DMS53 treated with DMSO at 0.1 percent for 48 hours (cell line): ENCODE measurements at regions not wholly inside any gene's neighbourhood (a gene's known extent, or its start where the extent isn't known, plus 50 kb on each side); places are given as distances from the start of the nearest gene placed in this dataset.

Source experiments
- DNase-seq: peaks from one replicate; lab custom pipeline; 2025; ENCODE audit not compliant: unreplicated experiment; lab: John Stamatoyannopoulos, UW

- DNase-seq: no peak
Observed at GRCh38 chr15:85941186-85941855, 138.3 kb upstream of the AGBL1 start.

- no peak for DNase-seq
Observed at GRCh38 chr15:85942632-85943031, 137.0 kb upstream of the AGBL1 start.

DNA sequence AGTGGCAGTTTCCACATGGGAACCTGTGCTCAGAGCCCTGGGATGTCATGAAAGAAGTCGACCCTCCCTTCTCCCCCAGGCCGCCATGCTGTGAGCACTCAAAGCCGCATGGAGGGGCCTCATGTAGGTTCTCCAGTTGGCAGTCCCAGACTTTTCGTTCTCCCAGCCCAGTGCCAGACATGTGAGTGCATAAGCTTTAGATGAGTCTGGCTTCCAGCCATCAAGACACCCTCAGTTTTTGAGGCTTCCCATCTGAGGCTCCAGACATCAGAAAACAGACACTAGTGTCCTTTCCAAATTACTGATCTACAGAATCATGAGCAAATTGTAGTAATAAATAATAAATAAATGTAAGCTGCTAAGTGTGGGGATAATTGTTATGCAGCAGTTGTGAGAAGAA, 136.5 kb upstream of the AGBL1 start:
- no peak for DNase-seq

DNA sequence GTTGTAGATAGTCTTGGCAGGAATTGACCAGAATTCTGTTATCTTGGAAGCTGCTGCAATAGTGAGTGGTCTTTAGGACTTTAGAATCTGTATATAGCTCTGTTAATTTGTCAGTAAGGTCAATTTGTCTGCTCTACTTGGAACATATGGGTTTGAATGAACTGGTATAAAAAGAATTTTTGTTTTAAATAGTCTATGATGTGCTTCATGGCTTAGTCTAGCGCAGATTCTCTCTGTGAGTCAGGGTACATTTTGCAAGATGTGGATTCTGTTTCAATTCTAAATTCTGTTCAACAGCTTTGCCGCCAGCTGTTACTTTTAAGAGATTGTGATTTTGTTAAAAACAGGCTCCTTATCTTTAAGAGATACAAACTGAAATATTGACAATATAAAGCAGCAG, 135.9 kb upstream of the AGBL1 start:
- DNase-seq: no peak

GRCh38 chr15:85947021-85947420, 132.7 kb upstream of the AGBL1 start:
- DNase-seq: no peak

DNA sequence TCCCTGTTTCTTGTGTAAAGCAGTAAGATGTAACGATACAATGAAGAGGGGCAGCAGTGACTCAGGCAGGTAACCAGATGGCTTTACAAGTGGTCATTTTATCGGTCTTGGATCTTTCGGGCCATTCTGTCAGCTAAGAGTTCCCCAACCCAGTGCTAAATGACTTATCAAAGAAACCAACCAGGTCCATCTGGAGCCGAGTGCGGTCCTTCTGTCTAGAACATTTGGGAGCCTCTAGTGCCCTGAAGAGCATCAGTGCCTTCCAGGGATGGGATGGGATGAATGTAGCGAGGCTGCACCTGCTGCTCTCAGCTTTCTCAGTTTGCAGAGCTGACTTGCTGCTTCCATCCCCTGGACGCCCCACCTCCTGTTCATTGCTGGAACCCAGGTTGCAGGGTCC, 131.7 kb upstream of the AGBL1 start:
- DNase-seq: no peak

DNA sequence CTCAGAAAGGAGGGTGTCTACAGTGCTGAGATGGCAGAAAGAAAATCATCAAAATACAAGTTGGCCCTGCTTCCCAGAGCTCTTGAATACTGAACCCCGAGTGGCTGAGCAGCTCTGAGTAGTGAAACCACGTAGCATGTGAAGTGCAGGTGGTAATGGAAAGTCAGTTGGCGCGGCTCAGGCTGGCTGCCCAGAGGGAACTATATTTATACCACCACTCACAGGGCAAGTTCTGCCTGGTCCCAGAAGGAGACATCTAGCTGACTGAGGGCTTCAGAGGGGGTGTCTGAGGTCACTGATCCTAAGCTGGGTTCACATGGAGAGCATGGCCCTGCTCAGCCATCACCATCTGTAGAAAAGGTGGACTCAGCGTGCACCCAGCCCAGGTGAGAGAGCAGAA, 129.6 kb upstream of the AGBL1 start:
- DNase-seq: no peak

GRCh38 chr15:85954586-85954985, 125.1 kb upstream of the AGBL1 start:
- no peak for DNase-seq

- DNase-seq: no peak
Observed at GRCh38 chr15:85955501-85956391, 123.9 kb upstream of the AGBL1 start.

GRCh38 chr15:85956532-85957275, 123.0 kb upstream of the AGBL1 start:
- no peak for DNase-seq

GRCh38 chr15:85959611-85960010, 120.1 kb upstream of the AGBL1 start:
- no peak for DNase-seq

- no peak for DNase-seq
Observed at GRCh38 chr15:85960381-85960780, 119.3 kb upstream of the AGBL1 start.

DNA sequence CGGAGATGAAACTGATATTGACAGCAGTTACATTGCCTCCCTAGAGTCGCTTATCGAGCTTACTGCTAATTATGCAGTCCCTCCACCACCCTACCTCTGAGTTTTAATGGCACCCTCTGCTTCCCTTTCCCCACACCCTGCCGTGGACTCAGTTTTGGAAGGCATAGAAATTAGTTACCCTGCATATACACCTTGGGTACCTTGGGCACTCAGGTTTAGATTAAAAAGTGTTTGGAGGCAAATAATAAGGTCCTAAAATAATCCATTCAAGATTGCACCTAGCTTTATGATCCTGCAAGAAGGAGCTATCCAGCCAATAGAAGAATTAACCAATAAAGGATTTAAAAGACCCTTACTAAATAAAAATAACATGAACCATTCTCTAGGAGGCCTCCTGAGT, 117.8 kb upstream of the AGBL1 start:
- no peak for DNase-seq

DNA sequence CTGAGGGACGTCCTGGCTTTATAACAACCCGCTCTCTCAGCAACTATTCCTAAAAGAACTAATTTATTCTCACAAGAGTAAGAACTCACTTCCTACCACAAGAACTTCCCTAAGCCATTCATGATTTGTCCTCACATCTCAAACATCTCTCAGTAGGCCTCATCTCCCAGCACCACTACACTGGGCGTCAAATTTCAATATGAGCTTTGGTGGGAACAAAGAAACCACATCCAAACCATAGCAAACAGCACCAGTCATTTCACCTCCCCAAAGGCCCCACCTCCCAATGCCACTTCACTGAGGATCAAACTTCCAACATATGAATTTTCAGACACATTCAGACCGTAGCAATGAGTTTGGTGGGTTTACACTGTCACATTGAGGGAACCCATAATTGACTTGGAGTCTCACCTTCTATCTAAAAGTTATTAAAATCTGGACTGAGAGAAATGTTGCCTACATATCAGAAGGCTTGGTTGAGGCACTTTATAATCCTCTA, 116.4 kb upstream of the AGBL1 start:
- DNase-seq: no peak

GRCh38 chr15:85964471-85964870, 115.2 kb upstream of the AGBL1 start:
- no peak for DNase-seq

DNA sequence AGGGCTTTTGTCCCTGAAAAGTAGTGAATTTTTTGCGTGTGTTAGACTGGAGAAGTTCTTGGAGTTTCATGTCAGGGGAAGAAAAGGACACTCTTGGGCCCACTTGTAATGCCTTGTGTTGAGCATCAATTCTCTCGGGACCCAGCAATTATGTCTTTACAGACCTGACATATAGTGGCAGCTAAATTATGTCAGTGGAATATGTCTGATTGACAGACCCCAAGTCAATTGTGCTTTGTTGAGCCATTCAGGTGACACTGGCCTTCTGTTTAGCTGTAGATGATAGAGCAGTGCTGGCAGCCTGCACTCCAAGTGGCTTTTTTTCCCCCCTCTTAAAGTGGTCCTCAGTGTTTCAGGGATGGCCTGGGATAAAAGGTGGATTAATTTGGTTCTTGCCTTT, 112.1 kb upstream of the AGBL1 start:
- no peak for DNase-seq

DNA sequence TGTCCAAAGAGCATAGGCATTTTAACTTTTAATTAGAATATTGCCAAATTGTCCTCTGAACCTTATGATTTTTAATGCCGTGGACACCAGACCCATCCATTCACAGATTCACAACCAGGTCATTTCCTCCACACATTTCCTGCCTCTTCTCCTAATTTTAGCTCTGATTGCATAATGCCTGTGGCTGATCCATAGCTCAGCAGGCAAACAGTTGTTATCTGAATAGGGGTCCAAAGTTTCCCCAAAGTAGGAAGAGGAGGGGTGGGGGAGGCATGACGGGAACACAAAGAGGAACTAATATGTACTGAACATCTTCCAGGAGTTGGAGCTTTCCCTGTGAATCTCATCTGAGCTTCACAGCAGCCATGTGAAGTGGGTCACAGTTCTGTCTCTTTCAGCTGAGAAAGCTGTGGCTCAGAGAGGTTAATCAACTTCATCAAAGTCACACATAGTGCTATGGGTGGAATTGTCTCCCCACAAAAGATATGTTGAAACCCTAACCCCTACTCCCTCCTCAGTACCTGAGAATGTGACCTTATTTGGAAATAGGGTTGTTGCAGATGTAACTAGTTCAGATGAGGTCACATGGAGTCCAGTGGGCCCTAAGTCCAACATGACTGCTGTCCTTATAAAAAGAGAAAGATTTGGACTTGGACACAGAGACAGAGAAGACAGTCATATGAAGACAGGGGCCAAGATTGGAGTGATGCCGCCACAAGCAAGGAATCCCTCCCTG, 106.7 kb upstream of the AGBL1 start:
- DNase-seq: no peak

DNA sequence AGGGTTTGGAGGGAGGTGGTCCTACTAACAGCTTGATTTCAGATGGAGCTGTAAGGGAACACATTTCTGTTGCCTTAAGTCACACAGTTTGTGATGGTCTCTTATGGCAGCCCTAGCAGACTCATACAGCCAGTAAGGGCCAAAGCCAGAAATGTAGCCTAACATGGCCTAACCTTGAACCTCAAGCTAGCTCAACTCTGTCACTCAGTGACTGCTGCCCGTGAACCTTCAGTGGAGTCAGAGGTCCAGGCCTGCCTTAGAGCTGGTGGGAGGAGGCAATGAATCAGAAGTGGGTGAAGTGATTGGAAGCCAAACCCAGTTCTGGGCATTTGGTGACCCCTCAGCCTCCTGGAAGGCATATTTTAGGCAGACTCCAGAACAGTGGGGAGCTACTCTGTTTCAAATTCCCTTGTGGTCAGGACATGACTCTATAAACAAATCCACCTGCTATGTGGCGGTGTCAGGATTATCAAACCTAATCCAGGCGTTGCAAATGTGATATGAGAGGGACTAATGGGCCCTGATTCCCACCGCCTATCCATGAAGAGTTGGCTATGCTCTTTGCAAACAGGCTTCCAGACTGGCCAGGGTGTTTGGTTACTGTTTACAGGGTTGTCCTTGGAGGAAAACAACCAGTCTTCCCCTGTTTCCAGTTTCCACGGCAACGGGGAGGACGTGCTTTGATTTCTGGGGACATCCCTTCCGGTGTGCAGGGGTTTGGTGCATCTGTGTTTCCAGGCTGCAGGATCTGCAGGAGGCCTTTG, 105.9 kb upstream of the AGBL1 start:
- DNase-seq: no peak

GRCh38 chr15:85974348-85974705, 105.3 kb upstream of the AGBL1 start:
- no peak for DNase-seq

DNA sequence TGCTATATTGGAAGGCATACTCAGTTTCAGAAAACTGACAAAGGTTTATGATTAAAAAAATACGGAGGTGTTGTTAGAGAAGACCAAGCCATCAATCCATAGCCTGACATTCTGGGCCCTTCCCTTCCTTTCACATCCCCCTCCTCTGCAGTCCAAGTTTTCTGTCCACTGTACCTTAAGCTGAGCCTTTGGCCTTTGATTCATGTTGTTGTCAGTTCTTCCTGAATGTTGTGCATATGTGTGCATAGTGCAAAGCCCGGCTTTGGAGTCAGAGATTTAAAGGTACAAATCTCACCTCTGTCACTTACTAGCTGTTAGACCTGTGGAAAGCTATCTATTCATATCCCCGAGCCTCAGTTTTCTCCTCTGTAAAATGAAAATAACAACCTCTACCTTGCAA, 104.9 kb upstream of the AGBL1 start:
- DNase-seq: no peak
